Cardiac muscle cell (in vitro differentiated cells and primary cell): ENCODE measurements at regions not wholly inside any gene's neighbourhood (a gene's known extent, or its start where the extent isn't known, plus 50 kb on each side); places are given as distances from the start of the nearest gene placed in this dataset.

ENCODE experiments used
- DNase-seq, 2 donors: peaks; one replicate each; pipeline versions ENCODE4 v3.0.0 to v3.0.0-alpha.2; 2010 to 2017; ENCODE audit warnings: low read depth in 1 of 2, low spot score in 1 of 2
- H3K27ac ChIP-seq: fragments of 200-600 bp; sonication (generic); 2 replicates; pipeline ENCODE4 v1.5.1; 2016
- H3K27me3 ChIP-seq: fragments of 200-600 bp; sonication (generic); 2 replicates; pipeline ENCODE4 v1.6.0; 2016; ENCODE audit warnings: control low read depth
- H3K36me3 ChIP-seq: fragments of 200-600 bp; sonication (generic); 2 replicates; pipeline ENCODE4 v1.5.1; 2016; ENCODE audit warnings: control low read depth
- H3K4me1 ChIP-seq: fragments of 200-600 bp; sonication (generic); 2 replicates; pipeline ENCODE4 v1.8.1; 2017; ENCODE audit warnings: low read depth, mild to moderate bottlenecking, mixed run types
- H3K4me3 ChIP-seq: fragments of 200-600 bp; sonication (generic); 2 replicates; pipeline ENCODE4 v1.5.1; 2016; ENCODE audit warnings: mild to moderate bottlenecking
- H3K9me3 ChIP-seq: fragments of 200-600 bp; sonication (generic); 2 replicates; pipeline ENCODE4 v1.5.1; 2017; ENCODE audit warnings: low read depth, mild to moderate bottlenecking, control low read depth
- TF ChIP-seq, protein P1 (sequence below): IDR thresholded peaks from 2 replicates; pipeline ENCODE4 v1.5.1; 2012; ENCODE audit warnings: low read depth, mild to moderate bottlenecking, low read length

DNA sequence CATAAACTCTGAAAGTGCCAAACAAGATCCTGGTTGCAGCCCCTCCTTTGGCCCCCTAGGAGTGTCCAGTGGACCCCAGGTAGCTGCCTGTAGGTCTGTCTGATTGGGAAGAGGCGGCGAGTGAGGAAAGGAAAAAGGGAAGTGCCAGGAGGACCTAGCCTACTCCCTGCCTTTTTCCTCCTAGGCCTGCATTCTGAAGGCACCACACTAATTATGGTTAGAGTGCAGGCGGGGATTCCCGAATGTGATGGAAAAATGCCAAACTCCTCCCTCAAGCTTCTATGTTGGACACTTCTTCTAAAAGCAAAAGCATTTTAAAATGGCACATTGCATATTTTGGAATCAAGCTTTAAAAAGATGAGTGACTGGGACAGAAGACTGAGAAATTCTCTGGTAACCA is 83.2 kb upstream of the SMIM15 start:
- H3K36me3 ChIP-seq: no peaks in the 10 kb centered on the region
- TF ChIP-seq, protein P1, sequence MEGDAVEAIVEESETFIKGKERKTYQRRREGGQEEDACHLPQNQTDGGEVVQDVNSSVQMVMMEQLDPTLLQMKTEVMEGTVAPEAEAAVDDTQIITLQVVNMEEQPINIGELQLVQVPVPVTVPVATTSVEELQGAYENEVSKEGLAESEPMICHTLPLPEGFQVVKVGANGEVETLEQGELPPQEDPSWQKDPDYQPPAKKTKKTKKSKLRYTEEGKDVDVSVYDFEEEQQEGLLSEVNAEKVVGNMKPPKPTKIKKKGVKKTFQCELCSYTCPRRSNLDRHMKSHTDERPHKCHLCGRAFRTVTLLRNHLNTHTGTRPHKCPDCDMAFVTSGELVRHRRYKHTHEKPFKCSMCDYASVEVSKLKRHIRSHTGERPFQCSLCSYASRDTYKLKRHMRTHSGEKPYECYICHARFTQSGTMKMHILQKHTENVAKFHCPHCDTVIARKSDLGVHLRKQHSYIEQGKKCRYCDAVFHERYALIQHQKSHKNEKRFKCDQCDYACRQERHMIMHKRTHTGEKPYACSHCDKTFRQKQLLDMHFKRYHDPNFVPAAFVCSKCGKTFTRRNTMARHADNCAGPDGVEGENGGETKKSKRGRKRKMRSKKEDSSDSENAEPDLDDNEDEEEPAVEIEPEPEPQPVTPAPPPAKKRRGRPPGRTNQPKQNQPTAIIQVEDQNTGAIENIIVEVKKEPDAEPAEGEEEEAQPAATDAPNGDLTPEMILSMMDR: no peak
- peak in 1 of 2 donors; percentile 64 for DNase-seq
- no peak overlapping the region for H3K27ac ChIP-seq
- no peaks in the 10 kb centered on the region for H3K27me3 ChIP-seq
- no peak overlapping the region for H3K4me3 ChIP-seq
- H3K4me1 ChIP-seq: no peaks in the 10 kb centered on the region
- no peaks in the 10 kb centered on the region for H3K9me3 ChIP-seq

DNA sequence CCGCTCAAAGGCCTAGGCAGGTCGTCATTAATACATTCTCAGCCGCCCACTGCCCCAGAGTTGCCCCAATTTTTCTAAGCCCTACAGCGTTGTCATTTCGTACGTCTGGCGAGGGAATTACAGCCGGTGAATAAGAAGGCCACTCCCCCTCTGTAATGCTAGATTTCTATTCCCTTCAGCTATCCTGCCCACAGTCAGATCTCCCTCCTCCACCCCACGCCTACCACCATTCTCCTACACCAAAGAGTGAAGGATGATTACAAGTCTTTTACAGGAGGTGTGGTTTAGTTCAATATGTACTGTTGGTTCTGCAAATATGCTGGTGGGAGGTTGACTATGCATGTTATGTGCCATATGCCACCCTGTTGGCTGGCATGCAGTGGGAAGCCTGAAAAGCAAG is 83.7 kb upstream of the SMIM15 start:
- no peak overlapping the region for H3K27ac ChIP-seq
- TF ChIP-seq, protein P1: no peak

DNA sequence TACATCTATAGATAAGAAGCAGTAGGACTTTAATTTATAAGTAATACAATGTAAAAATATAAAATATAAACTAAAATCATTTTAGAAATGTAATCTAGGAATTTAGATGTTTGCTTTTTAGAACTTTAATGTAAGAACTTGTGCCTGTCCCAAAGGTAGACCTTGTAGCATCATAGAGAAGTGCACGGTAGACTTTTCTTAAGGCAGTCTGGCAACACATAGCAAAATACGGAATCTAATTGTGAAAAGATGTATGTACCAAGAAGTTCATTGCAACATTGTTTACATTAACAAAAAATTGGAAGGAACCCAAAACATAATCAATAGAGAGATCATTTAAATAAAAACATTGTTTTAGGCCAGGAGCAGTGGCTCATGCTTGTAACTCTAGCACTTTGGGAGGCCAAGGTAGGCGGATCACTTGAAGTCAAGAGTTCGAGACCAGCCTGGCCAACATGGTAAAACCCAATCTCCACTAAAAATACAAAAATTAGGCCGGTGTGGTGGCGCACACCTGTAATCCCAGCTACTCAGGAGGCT is 84.6 kb upstream of the SMIM15 start:
- Histone ChIP-seq H3K36me3 (no peaks in the 10 kb centered on the region), H3K4me3 (no peak overlapping the region), H3K27me3 (no peaks in the 10 kb centered on the region), H3K4me1 (no peaks in the 10 kb centered on the region), H3K27ac (no peak overlapping the region), H3K9me3 (no peaks in the 10 kb centered on the region)
- TF ChIP-seq, protein P1: no peak
- DNase-seq: no peak

More for the DNA sequence above, 83.7 kb upstream of the SMIM15 start:
- Histone ChIP-seq H3K36me3 (no peaks in the 10 kb centered on the region), H3K27me3 (no peaks in the 10 kb centered on the region), H3K4me3 (no peak overlapping the region), H3K4me1 (no peaks in the 10 kb centered on the region), H3K9me3 (no peaks in the 10 kb centered on the region)
- DNase-seq: no peak

DNA sequence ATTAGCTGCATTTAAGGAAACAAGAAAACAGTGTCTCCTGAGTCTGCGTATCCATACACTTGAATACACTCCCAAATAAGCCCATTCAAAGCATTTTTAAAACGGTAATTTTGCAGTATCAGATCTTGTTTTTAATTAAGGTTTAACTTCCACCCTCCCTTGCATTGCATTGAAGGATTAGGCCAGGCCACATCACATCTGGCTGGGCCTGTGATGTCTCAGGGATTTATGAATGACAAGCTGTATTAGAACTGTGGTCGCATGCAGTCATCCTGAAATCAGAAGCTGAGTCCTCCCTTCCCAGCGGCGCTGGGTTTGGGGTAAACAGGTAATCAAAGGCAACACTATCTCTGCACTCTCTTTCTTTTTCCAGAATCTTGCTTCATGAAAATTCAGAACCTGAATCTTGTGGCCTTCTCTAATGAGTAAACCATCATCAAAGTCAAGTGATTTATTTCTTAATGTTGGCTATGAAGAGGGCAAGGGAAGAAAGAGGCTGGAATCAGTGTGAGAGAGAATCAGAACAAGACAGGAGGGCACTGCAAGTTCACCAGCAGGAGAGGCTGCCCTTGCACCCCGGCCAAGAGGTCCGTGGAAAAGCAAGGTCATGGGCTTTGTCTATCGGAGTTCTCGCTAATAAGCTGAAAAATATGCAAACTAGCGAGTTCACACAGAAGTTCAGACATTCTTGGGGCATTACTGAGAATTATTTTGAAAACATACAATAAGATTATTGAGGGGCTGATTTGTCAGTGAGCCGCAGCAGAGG is 80.0 kb upstream of the ZSWIM6 start:
- TF ChIP-seq, protein P1: no peak
- no peaks in the 10 kb centered on the region for H3K27me3 ChIP-seq
- no peak overlapping the region for H3K4me3 ChIP-seq
- H3K4me1 ChIP-seq: no peaks in the 10 kb centered on the region
- H3K36me3 ChIP-seq: no peaks in the 10 kb centered on the region
- no peaks in the 10 kb centered on the region for H3K9me3 ChIP-seq
- no peak overlapping the region for H3K27ac ChIP-seq
- DNase-seq: no peak

DNA sequence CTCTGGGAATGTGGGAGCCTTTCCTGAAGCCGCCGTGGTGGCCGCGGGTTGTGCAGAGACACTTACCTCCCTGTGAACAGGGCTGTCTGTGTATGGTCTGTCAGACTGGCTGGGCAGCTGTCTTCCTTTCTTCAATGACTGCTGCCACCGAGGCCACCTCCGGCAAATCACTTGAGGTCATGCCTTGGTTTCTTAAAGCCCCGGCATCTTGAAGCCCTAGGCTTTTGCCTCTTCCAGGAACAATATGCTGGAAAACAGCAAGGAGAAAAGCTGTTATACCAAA is 79.5 kb upstream of the ZSWIM6 start:
- Histone ChIP-seq H3K4me1 (no peaks in the 10 kb centered on the region), H3K27ac (no peak overlapping the region), H3K4me3 (no peak overlapping the region), H3K27me3 (no peaks in the 10 kb centered on the region), H3K9me3 (no peaks in the 10 kb centered on the region), H3K36me3 (no peaks in the 10 kb centered on the region)
- no peak for DNase-seq
- TF ChIP-seq, protein P1: no peak
